ENCODE measurements at regions not wholly inside any gene's neighbourhood (a gene's known extent, or its start where the extent isn't known, plus 50 kb on each side); places are given as distances from the start of the nearest gene placed in this dataset.
A peak's percentile ranks its signal among the peaks of the same experiment; 100 is the strongest.
"Not testable (repeated sequence)": the region's sequence is repeated elsewhere in the genome, so short reads cannot be mapped to it uniquely, and the experiment has no call there.

- TF ChIP-seq CTCF (IDR thresholded peaks at IDR 0.05; ENCODE audit: insufficient read depth, low read length), result no peak
- peak; percentile 73 for DNase-seq (ENCODE audit: low read depth)
Measured at GRCh38 chr6:144953552-144954240, 668.6 kb downstream of the UTRN start.

GRCh38 chr6:144954241-144954556 lies 669.1 kb downstream of the UTRN start:
- no peak for DNase-seq (ENCODE audit: low read depth)
- no peak for TF ChIP-seq CTCF (IDR thresholded peaks at IDR 0.05; ENCODE audit: insufficient read depth, low read length)
- no peak overlapping the region for H3K4me3 ChIP-seq (ENCODE audit: low read depth, low read length)

More at GRCh38 chr6:144953552-144954240, 668.6 kb downstream of the UTRN start:
- H3K4me3 ChIP-seq (ENCODE audit: low read depth, low read length), result no peak overlapping the region

- no peak overlapping the region for H3K4me3 ChIP-seq (ENCODE audit: low read depth, low read length)
- no peak for DNase-seq (ENCODE audit: low read depth)
- no peak for TF ChIP-seq CTCF (IDR thresholded peaks at IDR 0.05; ENCODE audit: insufficient read depth, low read length)
Measured at GRCh38 chr6:144955392-144955791, 670.3 kb downstream of the UTRN start.

GRCh38 chr6:144955859-144956258 lies 670.7 kb downstream of the UTRN start:
- no peak for TF ChIP-seq CTCF (IDR thresholded peaks at IDR 0.05; ENCODE audit: insufficient read depth, low read length)
- H3K4me3 ChIP-seq (ENCODE audit: low read depth, low read length), result no peak overlapping the region
- DNase-seq (ENCODE audit: low read depth), result peak; percentile 46

- DNase-seq (ENCODE audit: low read depth); H3K4me3 ChIP-seq (ENCODE audit: low read depth, low read length): not testable (repeated sequence)
Measured at GRCh38 chr6:144956697-144957096, 671.6 kb downstream of the UTRN start.

GRCh38 chr6:144957236-144957937 lies 672.3 kb downstream of the UTRN start:
- TF ChIP-seq CTCF (IDR thresholded peaks at IDR 0.05; ENCODE audit: insufficient read depth, low read length), result no peak
- no peak overlapping the region for H3K4me3 ChIP-seq (ENCODE audit: low read depth, low read length)
- DNase-seq (ENCODE audit: low read depth), result no peak

GRCh38 chr6:144969154-144969553 lies 684.0 kb downstream of the UTRN start:
- no peak overlapping the region for H3K4me3 ChIP-seq (ENCODE audit: low read depth, low read length)
- TF ChIP-seq CTCF (IDR thresholded peaks at IDR 0.05; ENCODE audit: insufficient read depth, low read length), result no peak
- no peak for DNase-seq (ENCODE audit: low read depth)

All from fibroblast of the aortic adventitia (primary cell).